ENCODE measurements at regions not wholly inside any gene's neighbourhood (a gene's known extent, or its start where the extent isn't known, plus 50 kb on each side); places are given as distances from the start of the nearest gene placed in this dataset.

DNA sequence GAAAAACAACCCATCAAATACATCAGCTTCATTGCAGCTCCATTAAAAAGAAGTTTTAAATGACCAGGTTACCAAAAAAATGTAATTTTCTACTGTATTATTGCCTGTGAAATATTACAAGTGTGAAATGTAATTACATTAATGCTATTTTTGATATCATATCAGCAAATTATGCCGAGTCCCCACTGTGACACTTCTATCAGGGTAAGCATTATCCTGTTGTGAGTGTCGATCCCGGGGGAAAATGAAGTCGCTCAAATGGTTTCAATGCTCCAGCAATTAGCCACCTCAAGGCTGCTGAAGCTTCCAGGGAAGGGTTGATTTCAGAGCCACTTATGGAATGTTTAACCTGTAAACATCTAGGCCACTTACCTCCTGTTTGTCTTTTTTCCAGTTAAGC lies 70.4 kb downstream of the RCN1 start:
- intact Hi-C loops (cut with DNase I, micrococcal nuclease): no loop called here
- TF ChIP-seq, protein P1, sequence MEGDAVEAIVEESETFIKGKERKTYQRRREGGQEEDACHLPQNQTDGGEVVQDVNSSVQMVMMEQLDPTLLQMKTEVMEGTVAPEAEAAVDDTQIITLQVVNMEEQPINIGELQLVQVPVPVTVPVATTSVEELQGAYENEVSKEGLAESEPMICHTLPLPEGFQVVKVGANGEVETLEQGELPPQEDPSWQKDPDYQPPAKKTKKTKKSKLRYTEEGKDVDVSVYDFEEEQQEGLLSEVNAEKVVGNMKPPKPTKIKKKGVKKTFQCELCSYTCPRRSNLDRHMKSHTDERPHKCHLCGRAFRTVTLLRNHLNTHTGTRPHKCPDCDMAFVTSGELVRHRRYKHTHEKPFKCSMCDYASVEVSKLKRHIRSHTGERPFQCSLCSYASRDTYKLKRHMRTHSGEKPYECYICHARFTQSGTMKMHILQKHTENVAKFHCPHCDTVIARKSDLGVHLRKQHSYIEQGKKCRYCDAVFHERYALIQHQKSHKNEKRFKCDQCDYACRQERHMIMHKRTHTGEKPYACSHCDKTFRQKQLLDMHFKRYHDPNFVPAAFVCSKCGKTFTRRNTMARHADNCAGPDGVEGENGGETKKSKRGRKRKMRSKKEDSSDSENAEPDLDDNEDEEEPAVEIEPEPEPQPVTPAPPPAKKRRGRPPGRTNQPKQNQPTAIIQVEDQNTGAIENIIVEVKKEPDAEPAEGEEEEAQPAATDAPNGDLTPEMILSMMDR (IDR thresholded peaks at IDR 0.05): no peak
- ATAC-seq (no peak), DNase-seq (no peak)
- no peaks in the 10 kb centered on the region for H3K36me3 ChIP-seq (ENCODE audit: low read depth)
- H3K4me1 ChIP-seq (ENCODE audit: low read depth): no peaks in the 10 kb centered on the region
- H3K4me3 ChIP-seq: no peak overlapping the region
- H3K9me3 ChIP-seq: no peaks in the 10 kb centered on the region

DNA sequence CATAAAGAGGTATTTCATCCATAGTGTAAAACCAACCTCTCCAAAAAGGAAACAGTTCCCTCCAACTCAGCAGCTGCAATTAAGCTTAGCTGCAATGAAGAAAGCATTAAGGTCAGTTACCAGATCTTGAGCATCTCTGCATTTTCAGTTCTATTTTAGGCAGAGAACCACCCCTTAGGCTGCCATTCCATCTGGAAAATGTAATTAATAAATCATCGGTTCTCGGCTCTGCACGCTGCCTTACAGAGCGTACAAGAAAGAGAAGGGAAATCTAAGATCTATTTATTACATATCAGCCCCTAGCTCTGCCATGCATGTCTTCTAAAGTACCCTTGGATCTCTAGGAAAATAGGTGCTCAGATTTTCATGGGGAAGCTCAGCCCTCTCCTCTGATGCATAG lies 71.5 kb downstream of the RCN1 start:
- intact Hi-C loops (cut with DNase I, micrococcal nuclease): no loop called here
- DNase-seq (no peak), ATAC-seq (no peak)
- no peaks in the 10 kb centered on the region for H3K9me3 ChIP-seq
- H3K4me3 ChIP-seq: no peak overlapping the region
- H3K36me3 ChIP-seq (ENCODE audit: low read depth): no peaks in the 10 kb centered on the region
- TF ChIP-seq, protein P1 (IDR thresholded peaks at IDR 0.05): no peak
- no peaks in the 10 kb centered on the region for H3K4me1 ChIP-seq (ENCODE audit: low read depth)

DNA sequence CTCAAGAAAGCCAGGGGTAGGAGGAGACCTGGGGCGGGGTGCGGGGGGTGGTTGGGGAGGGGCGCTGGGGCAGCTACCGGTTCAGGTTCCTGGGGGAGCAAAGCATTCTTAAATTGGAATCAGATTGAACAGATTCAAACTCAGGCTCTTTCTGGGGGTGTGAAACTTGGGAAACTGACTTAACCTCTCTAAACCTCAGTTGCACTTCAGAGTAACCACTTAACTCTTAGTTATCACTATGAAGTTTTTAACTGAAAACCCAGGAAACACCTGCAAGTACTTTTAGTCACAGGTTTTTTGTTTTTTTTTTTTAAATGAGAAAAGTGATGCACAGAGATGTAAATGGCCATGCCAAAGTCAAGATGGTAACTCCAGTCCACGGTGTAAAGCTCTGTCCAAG lies 72.0 kb downstream of the RCN1 start:
- intact Hi-C loops (cut with DNase I, micrococcal nuclease): no loop called here
- Histone ChIP-seq H3K36me3 (ENCODE audit: low read depth) (no peaks in the 10 kb centered on the region), H3K4me3 (no peak overlapping the region), H3K4me1 (ENCODE audit: low read depth) (no peaks in the 10 kb centered on the region), H3K9me3 (no peaks in the 10 kb centered on the region)
- DNase-seq (no peak), ATAC-seq (no peak)
- TF ChIP-seq, protein P1 (IDR thresholded peaks at IDR 0.05): no peak

DNA sequence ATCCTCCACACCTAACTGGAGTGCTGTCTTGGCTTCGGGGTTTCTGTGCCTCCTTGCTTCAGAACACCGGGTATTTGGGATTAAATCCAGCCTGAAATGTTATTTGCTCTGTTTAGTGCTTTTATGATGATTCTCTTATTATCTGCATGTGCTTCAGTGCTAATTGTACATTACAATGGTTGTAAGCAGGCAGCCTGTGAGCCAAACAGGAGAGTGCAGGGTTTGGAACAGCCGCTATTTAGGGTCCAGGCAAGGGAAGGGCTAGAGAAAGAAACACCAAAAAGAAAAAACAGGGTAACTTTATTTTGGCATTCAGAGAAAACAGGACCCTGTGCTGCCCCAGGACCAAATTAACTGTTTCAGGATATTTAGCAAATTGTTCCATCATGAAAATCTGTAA lies 72.7 kb downstream of the RCN1 start:
- Histone ChIP-seq H3K9me3 (no peaks in the 10 kb centered on the region), H3K4me3 (no peak overlapping the region), H3K4me1 (ENCODE audit: low read depth) (no peaks in the 10 kb centered on the region), H3K36me3 (ENCODE audit: low read depth) (no peaks in the 10 kb centered on the region)
- no peak for ATAC-seq
- intact Hi-C loops (cut with DNase I, micrococcal nuclease): no loop called here
- TF ChIP-seq, protein P1 (IDR thresholded peaks at IDR 0.05): no peak
- DNase-seq: no peak

DNA sequence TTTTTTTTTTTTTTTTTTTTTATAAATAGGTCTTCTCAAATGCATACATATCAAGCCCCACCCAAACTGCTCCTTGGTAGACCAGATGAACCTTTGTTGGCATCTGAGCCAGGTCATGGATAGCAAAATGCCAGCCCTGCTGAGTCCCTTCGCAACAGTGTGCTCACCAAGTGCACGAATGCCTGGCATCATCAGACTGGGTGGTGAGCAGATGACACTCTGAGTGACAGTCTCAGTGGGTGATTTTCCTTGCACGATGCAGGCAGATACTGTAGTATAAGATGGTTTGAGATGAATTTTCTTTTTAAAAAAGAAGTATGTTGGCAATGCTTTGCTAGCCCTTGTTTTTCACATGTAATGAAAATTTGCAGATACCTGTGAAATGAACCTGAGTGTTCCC lies 74.0 kb downstream of the RCN1 start:
- Histone ChIP-seq H3K4me1 (ENCODE audit: low read depth) (no peaks in the 10 kb centered on the region), H3K9me3 (no peaks in the 10 kb centered on the region), H3K4me3 (no peak overlapping the region), H3K36me3 (ENCODE audit: low read depth) (no peaks in the 10 kb centered on the region)
- DNase-seq (no peak), ATAC-seq (no peak)
- intact Hi-C loops (cut with DNase I, micrococcal nuclease): no loop called here
- TF ChIP-seq, protein P1 (IDR thresholded peaks at IDR 0.05): no peak

DNA sequence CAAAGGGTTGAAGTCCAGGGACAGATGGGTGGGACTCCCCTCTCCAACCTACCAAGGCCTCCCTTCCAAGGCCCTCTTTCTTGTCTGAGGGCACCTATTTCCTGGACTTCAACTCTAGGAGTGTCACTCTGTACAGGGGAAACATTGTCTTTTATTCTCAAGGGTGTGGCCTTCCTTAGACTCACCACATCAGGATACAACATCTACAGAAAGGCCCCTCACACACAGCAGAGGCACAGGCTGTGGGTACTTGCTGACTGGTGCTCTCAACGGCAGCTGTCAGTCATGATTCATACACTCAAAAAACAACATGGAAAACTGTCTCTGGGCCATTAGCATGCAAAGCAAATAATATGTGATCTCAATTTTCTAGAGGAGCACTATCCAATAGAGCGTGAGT lies 78.0 kb downstream of the RCN1 start:
- ATAC-seq: no peak
- TF ChIP-seq, protein P1 (IDR thresholded peaks at IDR 0.05): no peak
- no peaks in the 10 kb centered on the region for H3K4me1 ChIP-seq (ENCODE audit: low read depth)
- no peaks in the 10 kb centered on the region for H3K36me3 ChIP-seq (ENCODE audit: low read depth)
- no peaks in the 10 kb centered on the region for H3K9me3 ChIP-seq
- intact Hi-C loops (cut with DNase I, micrococcal nuclease): no loop called here
- no peak for DNase-seq
- no peak overlapping the region for H3K4me3 ChIP-seq

All from mucosa of descending colon (tissue), 3 donors.